WTC11 (cell line): ENCODE measurements at regions not wholly inside any gene's neighbourhood (a gene's known extent, or its start where the extent isn't known, plus 50 kb on each side); places are given as distances from the start of the nearest gene placed in this dataset.

ENCODE experiments used
- JAZF1 ChIP-seq: fragments of 250-450 bp; sonication (Bioruptor Pico); IDR thresholded peaks from 2 replicates; pipeline ENCODE4 v1.9.0; 2021; ENCODE audit warnings: moderate library complexity, mild to moderate bottlenecking, inconsistent platforms
- SP1 ChIP-seq: sonication (generic); formaldehyde crosslinking; conservative IDR thresholded peaks from 2 replicates; pipeline ENCODE4 v1.8.1; 2022; ENCODE audit warnings: missing genetic modification reagents
- TF ChIP-seq, protein P1 (sequence below): fragments of 200-600 bp; IDR thresholded peaks from 2 replicates; pipeline ENCODE4 v1.8.0; 2022; ENCODE audit warnings: antibody characterized with exemption

- TF ChIP-seq, protein P1, sequence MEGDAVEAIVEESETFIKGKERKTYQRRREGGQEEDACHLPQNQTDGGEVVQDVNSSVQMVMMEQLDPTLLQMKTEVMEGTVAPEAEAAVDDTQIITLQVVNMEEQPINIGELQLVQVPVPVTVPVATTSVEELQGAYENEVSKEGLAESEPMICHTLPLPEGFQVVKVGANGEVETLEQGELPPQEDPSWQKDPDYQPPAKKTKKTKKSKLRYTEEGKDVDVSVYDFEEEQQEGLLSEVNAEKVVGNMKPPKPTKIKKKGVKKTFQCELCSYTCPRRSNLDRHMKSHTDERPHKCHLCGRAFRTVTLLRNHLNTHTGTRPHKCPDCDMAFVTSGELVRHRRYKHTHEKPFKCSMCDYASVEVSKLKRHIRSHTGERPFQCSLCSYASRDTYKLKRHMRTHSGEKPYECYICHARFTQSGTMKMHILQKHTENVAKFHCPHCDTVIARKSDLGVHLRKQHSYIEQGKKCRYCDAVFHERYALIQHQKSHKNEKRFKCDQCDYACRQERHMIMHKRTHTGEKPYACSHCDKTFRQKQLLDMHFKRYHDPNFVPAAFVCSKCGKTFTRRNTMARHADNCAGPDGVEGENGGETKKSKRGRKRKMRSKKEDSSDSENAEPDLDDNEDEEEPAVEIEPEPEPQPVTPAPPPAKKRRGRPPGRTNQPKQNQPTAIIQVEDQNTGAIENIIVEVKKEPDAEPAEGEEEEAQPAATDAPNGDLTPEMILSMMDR, result no peak
- no peak for TF ChIP-seq JAZF1
- no peak for TF ChIP-seq SP1 (CRISPR knock-in tag)
These were observed 76.0 kb upstream of the KIT start for GRCh38 chr4:54581807-54582206.
